ENCODE measurements at regions not wholly inside any gene's neighbourhood (a gene's known extent, or its start where the extent isn't known, plus 50 kb on each side); places are given as distances from the start of the nearest gene placed in this dataset.

DNA sequence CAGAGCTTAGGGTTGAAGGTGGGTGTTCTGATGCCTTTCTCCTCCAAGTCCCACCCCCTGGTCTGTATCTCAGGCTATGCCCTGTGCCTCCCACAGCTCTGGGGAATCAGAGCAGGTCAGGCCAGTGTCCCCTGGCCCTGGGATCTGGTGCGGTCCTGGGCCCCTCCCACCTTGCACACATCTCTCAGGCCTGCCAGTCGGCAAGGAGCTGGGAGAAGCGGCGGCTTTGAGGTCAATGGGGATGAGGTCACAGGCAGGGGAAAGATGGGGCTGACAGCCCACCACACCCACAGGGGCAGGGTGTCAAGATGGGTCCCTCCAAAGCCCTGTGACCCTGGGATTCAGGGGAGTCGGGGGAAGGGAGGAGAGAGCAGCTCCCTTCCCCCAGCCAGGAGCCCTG is 65.4 kb upstream of the CASZ1 start:
- no peak for DNase-seq (ENCODE audit: low spot score)
- Mint-ChIP-seq H3K4me1 (ENCODE audit: low read depth) (peaks cover 4% of the 10 kb centered on the region), H3K27me3 (ENCODE audit: low read depth) (peaks cover 51% of the 10 kb centered on the region), H3K9me3 (no peaks in the 10 kb centered on the region), H3K27ac (no peak overlapping the region), H3K4me3 (no peak overlapping the region), H3K36me3 (ENCODE audit: low read depth) (no peaks in the 10 kb centered on the region)

DNA sequence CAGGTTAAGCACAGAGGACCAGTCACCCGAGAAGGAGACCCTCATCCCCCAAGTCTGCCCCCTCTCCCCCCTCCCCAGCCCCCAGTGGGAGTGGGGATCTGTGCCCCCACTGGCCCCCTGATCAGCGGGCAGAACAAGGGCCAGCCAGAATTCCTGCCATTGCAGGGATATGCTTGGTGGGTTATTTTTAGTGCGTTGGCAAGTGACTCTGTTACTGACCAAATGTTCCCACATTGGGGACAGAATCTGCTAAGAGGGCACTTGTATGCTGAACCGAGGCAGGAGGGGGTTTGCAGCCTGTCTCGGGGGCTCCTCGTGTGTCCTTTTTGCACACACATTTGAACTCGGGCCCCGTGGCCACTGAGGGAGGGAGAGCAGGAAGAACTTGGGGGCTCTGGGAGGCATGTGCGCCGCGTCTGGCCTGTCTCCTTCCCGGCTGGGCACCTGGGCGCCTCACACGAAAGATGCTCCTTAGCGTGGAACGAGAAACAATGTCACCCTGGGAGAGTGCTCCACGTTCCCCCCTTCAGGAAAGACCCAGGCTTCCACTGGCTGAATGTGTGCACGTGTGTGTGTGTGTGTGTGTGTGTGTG is 66.4 kb upstream of the CASZ1 start:
- Mint-ChIP-seq H3K9me3 (no peaks in the 10 kb centered on the region), H3K27me3 (ENCODE audit: low read depth) (peaks cover 56% of the 10 kb centered on the region), H3K4me3 (no peak overlapping the region), H3K36me3 (ENCODE audit: low read depth) (no peaks in the 10 kb centered on the region), H3K27ac (no peak overlapping the region), H3K4me1 (ENCODE audit: low read depth) (peaks cover 10% of the 10 kb centered on the region)
- no peak for DNase-seq (ENCODE audit: low spot score)

DNA sequence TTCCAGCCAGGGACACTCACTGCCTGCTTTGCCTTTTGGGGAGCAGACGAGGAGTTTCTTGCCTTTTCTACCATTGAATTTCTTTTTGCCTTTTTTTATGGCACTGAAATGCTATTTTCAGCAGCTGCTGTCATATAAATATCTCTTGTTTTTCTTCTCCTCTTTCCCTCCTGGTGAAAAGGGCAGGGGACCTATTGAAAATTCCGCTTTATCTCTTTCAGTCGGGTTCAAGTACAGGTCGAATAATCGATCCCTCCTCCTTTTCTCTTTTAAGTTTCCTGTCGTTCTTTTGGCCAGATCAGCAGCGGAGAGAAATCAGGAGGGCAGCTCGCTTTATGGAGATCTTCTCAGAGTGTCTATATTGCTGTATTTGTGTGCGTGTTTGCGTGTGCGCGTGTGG is 67.4 kb upstream of the CASZ1 start:
- H3K36me3 Mint-ChIP-seq (ENCODE audit: low read depth) = no peaks in the 10 kb centered on the region
- H3K27ac Mint-ChIP-seq = no peak overlapping the region
- peaks cover 64% of the 10 kb centered on the region for H3K27me3 Mint-ChIP-seq (ENCODE audit: low read depth)
- H3K4me1 Mint-ChIP-seq (ENCODE audit: low read depth) = peaks cover 10% of the 10 kb centered on the region
- H3K4me3 Mint-ChIP-seq = no peak overlapping the region
- no peaks in the 10 kb centered on the region for H3K9me3 Mint-ChIP-seq
- DNase-seq (ENCODE audit: low spot score) = no peak

DNA sequence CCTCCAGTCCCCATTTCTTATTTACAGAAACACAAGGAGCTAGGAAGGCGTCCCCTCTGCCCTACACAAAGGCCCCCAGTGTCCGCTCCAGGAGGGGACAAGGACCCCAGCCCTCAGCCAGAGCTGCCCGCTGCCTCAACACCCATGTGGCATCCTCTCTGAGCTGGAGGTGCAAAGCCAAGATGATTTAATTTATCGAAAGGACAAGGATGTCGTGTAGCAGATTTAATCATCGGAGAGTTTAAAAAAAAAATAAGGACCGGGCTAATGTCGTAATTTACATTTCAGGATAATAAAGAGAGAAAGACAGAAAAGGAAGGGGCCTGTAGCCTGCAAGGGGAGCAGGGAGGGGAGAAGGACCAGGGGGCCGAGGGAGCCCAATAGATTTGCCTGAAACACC is 68.3 kb upstream of the CASZ1 start:
- H3K27me3 Mint-ChIP-seq (ENCODE audit: low read depth) = peaks cover 68% of the 10 kb centered on the region
- no peak for DNase-seq (ENCODE audit: low spot score)
- H3K4me1 Mint-ChIP-seq (ENCODE audit: low read depth) = peaks cover 10% of the 10 kb centered on the region
- no peak overlapping the region for H3K4me3 Mint-ChIP-seq
- no peak overlapping the region for H3K27ac Mint-ChIP-seq
- H3K9me3 Mint-ChIP-seq = no peaks in the 10 kb centered on the region
- H3K36me3 Mint-ChIP-seq (ENCODE audit: low read depth) = no peaks in the 10 kb centered on the region

DNA sequence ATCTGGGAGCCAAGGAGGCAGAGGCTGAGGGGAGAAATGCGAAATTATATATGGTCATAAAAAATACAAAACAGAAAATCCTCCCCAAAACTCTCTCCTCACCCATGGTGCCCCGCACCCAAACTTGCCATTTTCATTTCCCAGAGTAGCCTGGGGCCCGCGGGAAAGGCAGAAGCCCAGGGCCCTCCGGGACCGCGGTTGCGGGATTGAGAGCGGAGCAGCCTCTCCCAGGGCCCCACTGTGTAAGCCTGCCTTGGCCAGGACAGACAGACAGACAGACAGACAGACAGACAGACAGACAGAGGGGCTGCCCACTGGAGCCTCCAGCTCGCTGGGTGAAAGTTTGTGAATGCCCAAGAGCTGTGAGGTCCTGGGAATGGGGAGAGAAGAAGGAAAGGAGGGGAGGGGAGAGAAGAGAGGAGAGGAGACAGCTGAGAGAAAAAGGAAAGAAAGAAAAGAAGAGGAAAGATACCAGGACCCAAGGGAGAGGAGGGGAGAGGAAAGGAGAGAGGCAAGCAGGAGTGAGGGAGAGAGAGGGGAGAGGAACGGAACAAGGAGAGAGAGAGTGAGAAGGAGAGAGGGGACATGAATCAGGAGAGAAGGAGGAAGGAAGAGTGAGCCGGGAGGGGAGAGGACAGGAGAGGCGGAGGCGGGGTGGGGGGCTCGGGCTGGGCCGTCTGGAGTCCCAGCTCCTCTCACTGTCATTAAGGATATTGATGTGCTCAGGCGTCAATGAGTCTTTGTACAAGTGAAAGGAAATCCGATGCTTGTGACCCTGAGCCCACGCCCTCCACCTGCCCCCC is 69.3 kb upstream of the CASZ1 start:
- H3K4me3 Mint-ChIP-seq = peak overlapping the region; percentile 22
- no peak overlapping the region for H3K27ac Mint-ChIP-seq

DNA sequence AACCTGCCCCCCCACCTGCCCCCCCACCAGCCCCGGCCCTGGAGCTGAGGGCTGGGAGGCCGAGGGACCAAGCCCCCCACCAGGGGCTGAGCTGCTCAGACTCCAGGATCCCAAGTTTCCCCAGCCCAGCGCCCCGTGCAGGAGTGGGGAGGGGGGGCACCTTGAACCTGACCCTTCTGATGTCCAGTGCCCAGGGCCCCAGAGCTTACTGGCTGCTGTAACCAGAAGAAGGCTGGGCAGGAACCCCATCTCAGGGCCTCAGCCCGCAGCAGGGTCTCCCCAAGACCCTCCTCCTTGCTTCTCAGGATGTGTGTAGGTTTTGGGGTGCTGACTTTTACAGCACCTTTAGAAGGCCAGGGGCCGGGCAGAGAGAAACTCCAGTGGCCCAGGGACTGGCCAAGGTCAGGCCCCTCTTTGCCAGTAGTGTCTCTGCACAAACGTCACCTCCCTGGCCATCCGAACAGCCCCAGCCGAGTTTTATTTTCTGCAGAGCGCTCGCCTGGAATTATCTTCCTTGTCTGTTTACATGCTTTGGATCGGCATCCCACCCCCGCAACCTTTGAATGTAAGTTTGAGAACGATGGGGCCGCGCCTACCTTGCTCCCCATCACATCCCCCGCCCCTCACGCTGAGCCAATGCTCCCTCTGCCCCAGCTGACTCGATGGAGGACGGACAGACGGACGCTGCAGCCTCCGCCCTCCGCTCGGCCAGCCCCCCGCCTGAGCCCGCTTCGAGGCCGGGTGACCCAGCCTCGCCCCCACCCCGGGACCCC is 70.1 kb upstream of the CASZ1 start:
- Mint-ChIP-seq H3K27me3 (ENCODE audit: low read depth) (peaks cover 60% of the 10 kb centered on the region), H3K4me3 (peak overlapping the region; percentile 71), H3K36me3 (ENCODE audit: low read depth) (no peaks in the 10 kb centered on the region), H3K9me3 (no peaks in the 10 kb centered on the region), H3K27ac (no peak overlapping the region), H3K4me1 (ENCODE audit: low read depth) (peaks cover 10% of the 10 kb centered on the region)
- DNase-seq (ENCODE audit: low spot score) = no peak

More for the DNA sequence above, 69.3 kb upstream of the CASZ1 start:
- peaks cover 61% of the 10 kb centered on the region for H3K27me3 Mint-ChIP-seq (ENCODE audit: low read depth)
- H3K36me3 Mint-ChIP-seq (ENCODE audit: low read depth) = no peaks in the 10 kb centered on the region
- DNase-seq (ENCODE audit: low spot score) = no peak
- peaks cover 10% of the 10 kb centered on the region for H3K4me1 Mint-ChIP-seq (ENCODE audit: low read depth)
- no peaks in the 10 kb centered on the region for H3K9me3 Mint-ChIP-seq

DNA sequence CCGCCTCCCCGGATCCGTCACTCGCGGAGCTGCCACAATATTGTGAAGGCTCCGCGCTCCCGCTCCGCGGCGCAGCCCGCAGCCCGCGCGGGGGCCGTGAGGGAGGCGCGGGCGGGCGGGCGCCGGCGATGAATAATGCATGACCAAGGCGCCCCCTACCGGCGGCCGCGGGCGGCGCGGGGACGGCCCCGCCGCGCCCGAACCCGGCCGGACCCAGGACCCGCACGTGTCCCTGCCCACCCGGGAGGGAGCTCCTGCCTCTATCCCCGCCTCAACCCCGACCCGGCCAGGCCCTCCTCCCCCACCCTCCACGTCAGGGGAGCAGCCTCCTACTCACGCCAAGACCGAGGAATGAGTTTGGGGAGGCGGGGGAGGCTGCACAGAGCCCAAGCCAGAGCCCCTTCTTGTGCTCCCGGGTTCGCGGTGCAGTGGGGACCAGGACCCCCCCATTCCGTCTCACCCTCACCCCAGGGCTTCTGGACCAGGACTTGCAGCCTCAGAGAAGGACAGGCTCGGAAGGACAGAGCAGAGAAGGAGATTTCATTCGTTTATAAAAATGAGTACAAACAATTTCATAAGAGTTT is 70.8 kb upstream of the CASZ1 start:
- Mint-ChIP-seq H3K4me1 (ENCODE audit: low read depth) (peaks cover 10% of the 10 kb centered on the region), H3K36me3 (ENCODE audit: low read depth) (no peaks in the 10 kb centered on the region), H3K27me3 (ENCODE audit: low read depth) (peaks cover 60% of the 10 kb centered on the region)

DNA sequence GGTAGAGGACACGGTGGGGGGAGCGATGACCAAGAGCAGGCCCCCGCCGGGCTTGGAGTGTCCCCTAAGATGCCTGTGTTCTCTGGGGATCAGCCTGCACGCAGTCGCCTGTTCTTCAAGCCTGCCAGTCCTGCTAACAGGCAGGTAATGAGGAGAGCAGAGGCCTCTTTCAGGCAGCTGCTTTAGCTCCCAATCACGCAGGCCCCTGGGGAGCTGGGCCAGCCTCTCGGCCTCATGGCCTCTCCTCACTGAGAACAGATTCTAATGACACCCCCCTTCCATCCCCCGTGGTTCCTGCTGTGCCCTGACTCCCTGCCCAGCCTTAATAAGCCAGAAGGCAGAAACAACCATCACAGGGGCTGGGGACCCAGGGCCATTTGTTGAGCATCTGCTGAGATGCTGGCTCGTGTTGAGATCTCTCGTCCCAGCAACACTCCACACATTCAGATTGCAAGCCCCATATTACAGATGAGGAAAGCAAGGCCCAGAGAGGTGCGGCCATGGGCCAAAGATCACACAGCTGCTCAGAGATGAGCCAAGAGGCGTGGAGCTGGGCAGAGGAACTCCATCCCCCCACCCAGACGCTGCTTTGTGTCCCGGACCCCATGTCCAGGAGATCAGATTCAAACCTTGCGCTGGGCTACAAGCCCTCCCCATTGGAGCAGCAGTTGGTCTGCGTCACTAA is 71.6 kb upstream of the CASZ1 start:
- Mint-ChIP-seq H3K4me1 (ENCODE audit: low read depth) (peaks cover 10% of the 10 kb centered on the region), H3K36me3 (ENCODE audit: low read depth) (no peaks in the 10 kb centered on the region), H3K27ac (no peak overlapping the region), H3K4me3 (peak overlapping the region; percentile 45), H3K27me3 (ENCODE audit: low read depth) (peaks cover 55% of the 10 kb centered on the region), H3K9me3 (no peaks in the 10 kb centered on the region)
- DNase-seq (ENCODE audit: low spot score) = no peak

More for the DNA sequence above, 70.8 kb upstream of the CASZ1 start:
- Mint-ChIP-seq H3K27ac (no peak overlapping the region), H3K9me3 (no peaks in the 10 kb centered on the region), H3K4me3 (peak overlapping the region; percentile 59)
- peak; percentile 62 for DNase-seq (ENCODE audit: low spot score)

DNA sequence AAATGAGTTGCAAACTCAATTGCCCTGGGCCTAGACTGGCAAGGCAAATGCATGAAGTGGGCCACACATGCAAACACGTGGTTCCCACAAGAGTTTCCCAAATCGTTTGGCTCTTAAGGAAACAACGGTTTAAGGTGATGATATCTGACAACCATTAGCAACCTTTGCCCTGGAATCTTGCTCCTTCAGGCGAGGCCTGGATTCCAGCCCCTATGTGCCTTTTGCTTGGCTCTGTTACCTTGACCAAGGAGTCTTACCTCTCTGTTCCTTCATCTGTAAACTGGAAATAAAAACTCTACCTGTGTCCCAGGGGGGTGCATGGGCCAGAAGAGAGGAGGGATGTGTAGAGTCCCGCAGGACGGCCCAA is 72.1 kb upstream of the CASZ1 start:
- Mint-ChIP-seq H3K27ac (no peak overlapping the region), H3K4me1 (ENCODE audit: low read depth) (peaks cover 10% of the 10 kb centered on the region), H3K4me3 (no peak overlapping the region), H3K27me3 (ENCODE audit: low read depth) (peaks cover 50% of the 10 kb centered on the region), H3K36me3 (ENCODE audit: low read depth) (no peaks in the 10 kb centered on the region), H3K9me3 (no peaks in the 10 kb centered on the region)
- no peak for DNase-seq (ENCODE audit: low spot score)

DNA sequence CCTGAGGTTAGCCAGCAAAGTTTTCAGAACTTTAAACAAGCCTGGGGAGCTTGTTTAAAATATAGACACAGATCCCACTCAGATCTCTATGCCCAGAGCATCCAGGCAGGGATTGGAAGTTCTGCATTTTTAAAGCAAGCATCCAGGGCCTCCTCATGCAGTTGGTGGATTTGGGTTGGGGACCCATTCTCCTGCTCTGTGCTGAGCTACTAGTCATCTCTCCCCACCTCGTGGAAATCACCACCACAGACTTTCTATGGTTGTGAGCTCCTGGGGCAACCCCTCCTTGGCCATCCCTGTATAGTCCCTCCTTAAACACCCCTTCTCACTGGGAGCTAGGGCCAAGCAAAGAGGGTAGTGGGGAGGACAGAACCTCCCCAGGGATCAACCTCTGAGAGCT is 73.5 kb upstream of the CASZ1 start:
- DNase-seq (ENCODE audit: low spot score) = no peak
- Mint-ChIP-seq H3K27me3 (ENCODE audit: low read depth) (peaks cover 37% of the 10 kb centered on the region), H3K4me3 (no peak overlapping the region), H3K9me3 (no peaks in the 10 kb centered on the region), H3K27ac (no peak overlapping the region), H3K4me1 (ENCODE audit: low read depth) (peaks cover 10% of the 10 kb centered on the region), H3K36me3 (ENCODE audit: low read depth) (no peaks in the 10 kb centered on the region)

DNA sequence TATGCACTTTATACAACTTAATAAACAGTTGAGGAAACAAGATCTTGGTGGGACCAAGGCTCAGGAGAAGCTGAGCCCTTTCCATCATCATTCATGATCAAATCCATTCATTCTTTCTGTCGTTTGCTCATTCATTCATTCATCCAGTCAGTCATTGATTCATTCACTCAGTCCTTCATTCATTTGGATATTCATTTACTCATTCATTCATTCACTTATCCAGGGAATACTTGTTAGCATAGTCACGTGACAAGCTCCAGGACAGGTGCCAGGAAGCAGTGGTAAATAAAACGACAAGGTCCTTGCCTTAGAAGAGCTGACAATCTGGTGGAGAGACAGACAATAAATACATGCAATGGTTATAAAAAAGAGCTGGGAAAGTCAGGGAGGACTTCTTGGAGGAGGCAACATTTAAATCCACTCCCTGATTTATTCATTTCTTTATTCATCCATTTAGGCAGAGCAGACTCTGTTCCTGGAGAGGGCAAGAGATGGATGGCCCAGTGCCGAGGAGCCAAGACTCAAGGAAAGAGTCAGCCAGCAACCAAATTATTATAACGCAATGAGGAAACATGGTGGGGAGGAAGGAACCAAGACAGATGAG is 74.1 kb upstream of the CASZ1 start:
- H3K27ac Mint-ChIP-seq = no peak overlapping the region
- H3K4me3 Mint-ChIP-seq = no peak overlapping the region
- H3K27me3 Mint-ChIP-seq (ENCODE audit: low read depth) = peaks cover 30% of the 10 kb centered on the region
- H3K36me3 Mint-ChIP-seq (ENCODE audit: low read depth) = no peaks in the 10 kb centered on the region
- H3K4me1 Mint-ChIP-seq (ENCODE audit: low read depth) = peaks cover 10% of the 10 kb centered on the region
- DNase-seq (ENCODE audit: low spot score) = no peak
- no peaks in the 10 kb centered on the region for H3K9me3 Mint-ChIP-seq

DNA sequence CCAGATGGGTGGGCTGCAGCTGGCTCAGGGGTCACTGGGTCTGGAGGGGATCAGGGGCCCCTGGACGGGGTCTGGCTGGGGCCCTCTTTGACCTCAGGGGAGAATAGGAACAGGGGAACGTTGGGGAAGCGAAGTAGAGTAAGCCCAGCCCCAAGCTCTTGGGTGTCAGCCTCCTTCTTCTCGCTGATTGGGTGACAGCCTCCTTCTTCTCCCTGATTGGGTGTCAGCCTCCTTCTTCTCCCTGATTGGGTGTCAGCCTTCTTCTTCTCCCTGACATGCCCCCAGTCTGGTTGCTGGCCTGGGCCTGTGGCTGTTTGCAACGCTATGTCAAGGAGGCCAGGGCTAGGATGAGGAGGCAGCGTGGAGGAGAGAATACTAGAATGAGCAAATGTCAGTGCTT is 76.7 kb upstream of the CASZ1 start:
- H3K27me3 Mint-ChIP-seq (ENCODE audit: low read depth) = peaks cover 14% of the 10 kb centered on the region
- DNase-seq (ENCODE audit: low spot score) = no peak

DNA sequence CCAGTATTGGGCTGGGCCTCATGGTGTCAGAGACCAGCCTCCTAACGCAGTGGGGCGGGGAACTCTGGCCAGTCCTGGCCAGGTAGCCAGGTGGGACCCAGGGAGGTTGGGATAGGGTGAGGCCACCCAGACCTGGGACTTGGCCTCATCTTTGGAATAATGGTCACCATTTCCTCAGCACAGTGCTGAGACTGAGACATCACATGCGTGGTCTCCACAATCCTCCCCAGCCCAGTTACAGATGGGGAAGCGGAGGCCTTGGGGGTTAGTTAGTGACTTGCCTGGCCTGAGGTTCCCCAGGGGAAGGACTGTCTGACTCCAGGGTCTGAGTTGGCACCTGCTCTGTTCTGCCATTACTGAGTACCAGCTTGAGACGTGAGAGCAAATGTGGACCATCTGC is 77.9 kb upstream of the CASZ1 start:
- H3K27ac Mint-ChIP-seq = no peak overlapping the region
- H3K9me3 Mint-ChIP-seq = no peaks in the 10 kb centered on the region
- no peaks in the 10 kb centered on the region for H3K36me3 Mint-ChIP-seq (ENCODE audit: low read depth)
- DNase-seq (ENCODE audit: low spot score) = no peak
- no peak overlapping the region for H3K4me3 Mint-ChIP-seq
- no peaks in the 10 kb centered on the region for H3K4me1 Mint-ChIP-seq (ENCODE audit: low read depth)
- H3K27me3 Mint-ChIP-seq (ENCODE audit: low read depth) = peaks cover 8% of the 10 kb centered on the region

More for the DNA sequence above, 76.7 kb upstream of the CASZ1 start:
- Mint-ChIP-seq H3K27ac (no peak overlapping the region), H3K4me1 (ENCODE audit: low read depth) (no peaks in the 10 kb centered on the region), H3K4me3 (no peak overlapping the region), H3K36me3 (ENCODE audit: low read depth) (no peaks in the 10 kb centered on the region), H3K9me3 (no peaks in the 10 kb centered on the region)
